ENCODE measurements at regions not wholly inside any gene's neighbourhood (a gene's known extent, or its start where the extent isn't known, plus 50 kb on each side); places are given as distances from the start of the nearest gene placed in this dataset.

DNA sequence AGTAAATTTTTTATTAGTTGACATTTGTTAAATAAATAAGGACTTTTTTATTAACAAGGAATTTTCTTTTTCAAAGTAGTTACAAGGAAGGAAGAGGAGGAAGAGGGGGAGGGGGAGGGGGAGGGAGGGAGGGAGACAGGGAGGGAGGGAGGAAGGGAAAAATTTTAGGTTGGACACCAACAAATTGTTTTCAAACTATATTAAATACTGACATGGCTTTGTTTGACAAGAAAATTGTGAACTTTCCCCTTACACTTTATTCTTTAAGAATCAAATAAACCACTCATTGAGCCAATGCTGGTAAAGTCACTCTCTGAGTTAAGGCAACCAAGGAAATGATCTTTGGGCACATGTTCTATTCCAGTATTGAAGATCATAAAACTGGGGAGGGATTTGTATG lies 115.7 kb upstream of the PPP2R3A start:
- no peaks in the 10 kb centered on the region for H3K27me3 ChIP-seq (ENCODE audit: control insufficient read depth in 1 of 2, insufficient read depth in 2 of 2, low read length in 1 of 2)
- ATAC-seq (ENCODE audit: low FRiP score), result no peak
- no peak overlapping the region for H3K27ac ChIP-seq (ENCODE audit: low read depth in 1 of 2, low read length in 2 of 2)
- H3K36me3 ChIP-seq (ENCODE audit: control insufficient read depth in 1 of 2, insufficient read depth in 2 of 2, low read length in 1 of 2), result no peaks in the 10 kb centered on the region
- H3K9me3 ChIP-seq (ENCODE audit: control insufficient read depth, low read length), result no peaks in the 10 kb centered on the region
- intact Hi-C loops (cut with DNase I), result no loop called here
- no peak for DNase-seq
- no peaks in the 10 kb centered on the region for H3K4me1 ChIP-seq (ENCODE audit: control insufficient read depth in 1 of 2, insufficient read depth in 2 of 2, low read length in 2 of 2)
- H3K4me3 ChIP-seq (ENCODE audit: low read length in 2 of 2), result no peak overlapping the region

DNA sequence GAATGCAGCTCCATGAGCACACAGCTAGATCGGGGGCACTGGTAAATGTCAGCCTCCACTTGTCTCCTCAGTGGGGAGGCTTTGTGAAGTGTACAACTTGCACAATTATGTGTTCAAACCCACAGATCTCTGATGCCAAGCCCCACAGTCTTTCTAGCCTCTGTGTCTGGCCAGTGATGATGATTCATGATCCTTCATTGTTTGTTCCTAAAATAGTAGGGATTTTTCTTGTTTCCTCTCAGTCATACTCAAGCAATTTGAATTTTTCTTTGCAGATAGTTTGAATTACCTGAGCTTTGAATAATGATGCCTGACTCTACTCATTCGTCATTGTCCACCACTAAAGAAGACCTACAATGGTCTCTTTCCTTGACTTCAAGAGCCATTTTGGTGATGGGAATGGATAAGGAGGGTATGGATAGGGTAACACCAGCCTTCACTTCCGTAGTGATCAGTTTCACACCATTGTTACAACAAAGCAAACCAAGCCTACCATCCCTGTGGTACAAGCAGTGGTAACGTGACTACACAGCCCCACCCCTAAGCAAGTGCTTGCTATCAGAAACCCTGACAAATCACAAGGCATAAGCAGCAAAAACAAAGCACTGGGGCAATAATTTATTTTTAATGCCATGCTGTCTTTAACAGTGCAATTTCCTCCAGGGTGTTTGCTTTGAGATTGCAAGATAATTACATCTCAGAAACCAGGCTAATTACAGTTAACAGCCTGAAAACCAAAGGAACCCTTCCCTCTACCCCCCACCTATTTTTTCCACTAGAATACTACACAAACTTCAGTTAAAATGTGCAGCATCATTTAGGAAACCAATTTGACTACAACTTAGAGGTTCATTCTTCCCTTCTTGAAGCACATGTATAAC lies 114.1 kb upstream of the PPP2R3A start:
- ATAC-seq (ENCODE audit: low FRiP score) (no peak), DNase-seq (no peak)
- Histone ChIP-seq H3K27ac (ENCODE audit: low read depth in 1 of 2, low read length in 2 of 2) (no peak overlapping the region), H3K4me3 (ENCODE audit: low read length in 2 of 2) (no peak overlapping the region), H3K9me3 (ENCODE audit: control insufficient read depth, low read length) (no peaks in the 10 kb centered on the region), H3K36me3 (ENCODE audit: control insufficient read depth in 1 of 2, insufficient read depth in 2 of 2, low read length in 1 of 2) (no peaks in the 10 kb centered on the region), H3K27me3 (ENCODE audit: control insufficient read depth in 1 of 2, insufficient read depth in 2 of 2, low read length in 1 of 2) (no peaks in the 10 kb centered on the region), H3K4me1 (ENCODE audit: control insufficient read depth in 1 of 2, insufficient read depth in 2 of 2, low read length in 2 of 2) (no peaks in the 10 kb centered on the region)
- intact Hi-C loops (cut with DNase I), result no loop called here
- WGBS, 2 donors, result 41 to 43% methylated on average over 4 of the region's 4 CpGs

DNA sequence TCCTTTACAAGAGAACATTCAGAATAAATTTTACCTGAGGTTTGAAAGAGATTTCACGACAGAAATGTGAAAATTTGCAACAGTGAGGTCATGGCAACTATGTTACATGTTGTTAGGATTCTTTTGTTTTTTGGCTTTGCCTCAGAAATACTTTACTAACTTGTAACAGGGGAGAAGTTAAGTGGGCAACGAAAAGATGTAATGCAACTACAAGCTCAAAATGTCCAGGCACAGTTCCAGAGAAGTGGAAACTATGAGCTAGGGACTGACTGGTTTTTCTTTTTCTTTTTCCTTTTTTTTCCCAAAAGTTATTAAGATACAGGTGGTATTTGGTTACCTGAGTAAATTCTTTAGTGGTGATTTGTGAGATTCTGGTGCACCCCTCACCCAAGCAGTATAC lies 111.5 kb upstream of the PPP2R3A start:
- DNase-seq, result no peak
- intact Hi-C loops (cut with DNase I), result no loop called here
- 44 to 46% methylated on average over 2 of the region's 2 CpGs for WGBS, 2 donors
- ATAC-seq (ENCODE audit: low FRiP score), result no peak
- H3K36me3 ChIP-seq (ENCODE audit: control insufficient read depth in 1 of 2, insufficient read depth in 2 of 2, low read length in 1 of 2), result no peaks in the 10 kb centered on the region
- H3K4me3 ChIP-seq (ENCODE audit: low read length in 2 of 2), result no peak overlapping the region
- no peaks in the 10 kb centered on the region for H3K27me3 ChIP-seq (ENCODE audit: control insufficient read depth in 1 of 2, insufficient read depth in 2 of 2, low read length in 1 of 2)
- no peaks in the 10 kb centered on the region for H3K4me1 ChIP-seq (ENCODE audit: control insufficient read depth in 1 of 2, insufficient read depth in 2 of 2, low read length in 2 of 2)
- no peak overlapping the region for H3K27ac ChIP-seq (ENCODE audit: low read depth in 1 of 2, low read length in 2 of 2)
- H3K9me3 ChIP-seq (ENCODE audit: control insufficient read depth, low read length), result no peaks in the 10 kb centered on the region

DNA sequence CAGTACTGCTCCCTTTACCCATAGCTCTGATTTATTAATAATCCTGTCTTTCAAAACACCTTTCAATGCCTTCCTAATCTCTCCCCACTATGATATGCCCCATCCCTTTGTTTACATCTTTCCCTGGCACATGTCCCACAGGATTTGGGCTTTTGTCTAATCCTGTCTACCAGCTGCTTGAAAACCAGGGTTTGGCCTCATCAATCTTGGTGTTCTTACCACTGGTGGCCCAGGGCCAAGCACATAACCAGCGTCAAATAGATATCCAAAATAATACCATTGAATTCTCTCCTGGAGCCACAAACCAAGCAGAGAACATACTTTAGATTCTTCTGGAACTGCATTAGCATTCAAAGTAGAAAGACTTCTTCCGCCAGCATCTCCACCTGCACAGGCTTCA lies 104.8 kb upstream of the PPP2R3A start:
- ATAC-seq (ENCODE audit: low FRiP score) (no peak), DNase-seq (no peak)
- intact Hi-C loops (cut with DNase I), result no loop called here
- 51 to 54% methylated on average over 2 of the region's 2 CpGs for WGBS, 2 donors
- H3K27me3 ChIP-seq (ENCODE audit: control insufficient read depth in 1 of 2, insufficient read depth in 2 of 2, low read length in 1 of 2), result peaks cover 0 to 3% of the 10 kb centered on the region in 2 donors
- H3K36me3 ChIP-seq (ENCODE audit: control insufficient read depth in 1 of 2, insufficient read depth in 2 of 2, low read length in 1 of 2), result no peaks in the 10 kb centered on the region
- H3K4me3 ChIP-seq (ENCODE audit: low read length in 2 of 2), result no peak overlapping the region
- H3K4me1 ChIP-seq (ENCODE audit: control insufficient read depth in 1 of 2, insufficient read depth in 2 of 2, low read length in 2 of 2), result no peaks in the 10 kb centered on the region
- no peaks in the 10 kb centered on the region for H3K9me3 ChIP-seq (ENCODE audit: control insufficient read depth, low read length)
- no peak overlapping the region for H3K27ac ChIP-seq (ENCODE audit: low read depth in 1 of 2, low read length in 2 of 2)

DNA sequence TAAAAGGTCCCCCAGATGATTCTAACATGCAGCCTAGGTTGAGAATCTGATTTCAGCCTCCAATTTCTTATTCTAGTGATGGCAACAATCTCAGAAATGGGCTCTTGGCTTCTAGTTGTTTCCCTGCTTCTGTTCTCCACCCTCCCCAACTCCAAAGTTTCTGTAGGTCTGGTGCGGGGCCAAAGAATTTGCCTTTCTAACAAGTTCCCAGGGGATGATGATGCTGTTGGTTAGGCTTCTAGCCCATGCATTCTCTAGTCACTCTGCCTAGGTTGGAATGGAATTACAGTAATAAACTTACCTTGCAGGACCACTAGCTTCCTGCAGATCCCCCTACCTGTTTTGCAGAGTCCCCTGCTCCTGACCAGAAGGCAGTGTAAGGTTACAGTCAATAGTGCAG lies 103.2 kb upstream of the PPP2R3A start:
- no peak overlapping the region for H3K27ac ChIP-seq (ENCODE audit: low read depth in 1 of 2, low read length in 2 of 2)
- H3K27me3 ChIP-seq (ENCODE audit: control insufficient read depth in 1 of 2, insufficient read depth in 2 of 2, low read length in 1 of 2), result peaks cover 0 to 3% of the 10 kb centered on the region in 2 donors
- no peaks in the 10 kb centered on the region for H3K36me3 ChIP-seq (ENCODE audit: control insufficient read depth in 1 of 2, insufficient read depth in 2 of 2, low read length in 1 of 2)
- H3K9me3 ChIP-seq (ENCODE audit: control insufficient read depth, low read length), result no peaks in the 10 kb centered on the region
- ATAC-seq (ENCODE audit: low FRiP score) (no peak), DNase-seq (no peak)
- intact Hi-C loops (cut with DNase I), result no loop called here
- H3K4me3 ChIP-seq (ENCODE audit: low read length in 2 of 2), result no peak overlapping the region
- WGBS, 2 donors, result 63 to 71% methylated on average over 1 of the region's 1 CpG
- no peaks in the 10 kb centered on the region for H3K4me1 ChIP-seq (ENCODE audit: control insufficient read depth in 1 of 2, insufficient read depth in 2 of 2, low read length in 2 of 2)

DNA sequence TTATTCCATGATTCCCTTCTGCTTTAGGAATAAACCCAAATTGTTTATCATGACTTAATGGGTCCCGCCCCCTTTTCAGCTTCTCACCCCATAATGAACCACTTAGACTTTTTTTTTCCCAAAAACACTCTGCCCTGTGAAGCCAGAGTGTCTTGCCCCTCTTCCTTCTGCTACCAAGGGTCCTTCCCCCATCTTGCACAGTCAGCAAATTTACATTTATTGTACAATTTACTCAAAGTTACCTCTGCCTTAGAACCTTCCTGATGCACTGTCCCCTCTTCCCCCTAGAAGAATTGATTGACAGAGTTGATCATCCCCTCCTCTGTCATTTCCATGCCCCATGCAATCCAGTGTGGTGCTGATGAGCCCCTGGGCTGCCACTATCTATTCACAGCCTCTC lies 101.5 kb upstream of the PPP2R3A start:
- Histone ChIP-seq H3K27ac (ENCODE audit: low read depth in 1 of 2, low read length in 2 of 2) (no peak overlapping the region), H3K9me3 (ENCODE audit: control insufficient read depth, low read length) (no peaks in the 10 kb centered on the region), H3K4me1 (ENCODE audit: control insufficient read depth in 1 of 2, insufficient read depth in 2 of 2, low read length in 2 of 2) (no peaks in the 10 kb centered on the region), H3K36me3 (ENCODE audit: control insufficient read depth in 1 of 2, insufficient read depth in 2 of 2, low read length in 1 of 2) (no peaks in the 10 kb centered on the region), H3K27me3 (ENCODE audit: control insufficient read depth in 1 of 2, insufficient read depth in 2 of 2, low read length in 1 of 2) (peaks cover 0 to 3% of the 10 kb centered on the region in 2 donors), H3K4me3 (ENCODE audit: low read length in 2 of 2) (no peak overlapping the region)
- WGBS, 2 donors, result 79 to 86% methylated on average over 1 of the region's 1 CpG
- intact Hi-C loops (cut with DNase I), result no loop called here
- DNase-seq (no peak), ATAC-seq (ENCODE audit: low FRiP score) (no peak)

DNA sequence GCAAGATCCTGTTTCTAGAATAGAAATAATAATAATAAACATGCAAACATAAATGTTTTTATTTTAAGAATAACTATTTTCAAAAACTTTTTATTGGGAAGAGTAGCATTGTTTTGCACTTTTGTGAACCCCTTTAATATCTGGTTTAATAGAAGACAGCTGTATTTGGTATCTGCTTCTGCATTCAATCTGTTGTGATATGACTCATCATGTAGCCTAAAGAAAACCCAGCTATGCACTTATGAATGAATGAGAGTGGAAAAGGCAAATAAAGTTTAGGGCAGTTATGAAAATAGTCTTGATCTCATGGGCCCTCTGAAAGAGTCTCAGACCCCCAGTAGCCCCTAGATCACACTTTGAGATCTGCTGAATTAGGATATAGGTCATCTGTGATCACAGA lies 100.4 kb upstream of the PPP2R3A start:
- no peak overlapping the region for H3K27ac ChIP-seq (ENCODE audit: low read depth in 1 of 2, low read length in 2 of 2)
- intact Hi-C loops (cut with DNase I), result no loop called here
- ATAC-seq (ENCODE audit: low FRiP score), result no peak
- DNase-seq, result no peak
- H3K27me3 ChIP-seq (ENCODE audit: control insufficient read depth in 1 of 2, insufficient read depth in 2 of 2, low read length in 1 of 2), result peaks cover 0 to 3% of the 10 kb centered on the region in 2 donors
- no peaks in the 10 kb centered on the region for H3K9me3 ChIP-seq (ENCODE audit: control insufficient read depth, low read length)
- no peaks in the 10 kb centered on the region for H3K36me3 ChIP-seq (ENCODE audit: control insufficient read depth in 1 of 2, insufficient read depth in 2 of 2, low read length in 1 of 2)
- H3K4me3 ChIP-seq (ENCODE audit: low read length in 2 of 2), result no peak overlapping the region
- H3K4me1 ChIP-seq (ENCODE audit: control insufficient read depth in 1 of 2, insufficient read depth in 2 of 2, low read length in 2 of 2), result no peaks in the 10 kb centered on the region

DNA sequence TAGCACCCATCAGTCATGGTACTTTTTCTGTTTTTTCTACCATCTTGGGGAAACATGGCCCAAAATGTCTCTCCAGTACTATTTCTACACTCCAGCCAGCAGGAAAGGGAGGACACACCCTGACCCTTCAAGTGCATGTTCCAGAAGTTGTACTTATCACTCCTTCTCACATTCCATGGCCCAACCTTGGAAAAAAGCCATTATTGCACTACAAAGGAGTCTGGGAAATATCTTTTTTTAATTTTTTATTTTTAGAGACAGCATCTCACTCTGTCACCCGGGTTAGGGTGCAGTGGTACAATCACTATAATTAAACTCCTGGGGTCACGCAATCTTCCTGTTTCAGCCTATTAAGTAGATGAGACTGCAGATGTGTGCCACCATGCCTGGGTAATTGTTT lies 100.0 kb upstream of the PPP2R3A start:
- DNase-seq (no peak), ATAC-seq (ENCODE audit: low FRiP score) (no peak)
- no peak overlapping the region for H3K4me3 ChIP-seq (ENCODE audit: low read length in 2 of 2)
- H3K27ac ChIP-seq (ENCODE audit: low read depth in 1 of 2, low read length in 2 of 2), result no peak overlapping the region
- WGBS, 2 donors, result 38 to 44% methylated on average over 2 of the region's 2 CpGs
- no peaks in the 10 kb centered on the region for H3K4me1 ChIP-seq (ENCODE audit: control insufficient read depth in 1 of 2, insufficient read depth in 2 of 2, low read length in 2 of 2)
- intact Hi-C loops (cut with DNase I), result no loop called here
- H3K9me3 ChIP-seq (ENCODE audit: control insufficient read depth, low read length), result no peaks in the 10 kb centered on the region
- H3K27me3 ChIP-seq (ENCODE audit: control insufficient read depth in 1 of 2, insufficient read depth in 2 of 2, low read length in 1 of 2), result peaks cover 0 to 3% of the 10 kb centered on the region in 2 donors
- no peaks in the 10 kb centered on the region for H3K36me3 ChIP-seq (ENCODE audit: control insufficient read depth in 1 of 2, insufficient read depth in 2 of 2, low read length in 1 of 2)

DNA sequence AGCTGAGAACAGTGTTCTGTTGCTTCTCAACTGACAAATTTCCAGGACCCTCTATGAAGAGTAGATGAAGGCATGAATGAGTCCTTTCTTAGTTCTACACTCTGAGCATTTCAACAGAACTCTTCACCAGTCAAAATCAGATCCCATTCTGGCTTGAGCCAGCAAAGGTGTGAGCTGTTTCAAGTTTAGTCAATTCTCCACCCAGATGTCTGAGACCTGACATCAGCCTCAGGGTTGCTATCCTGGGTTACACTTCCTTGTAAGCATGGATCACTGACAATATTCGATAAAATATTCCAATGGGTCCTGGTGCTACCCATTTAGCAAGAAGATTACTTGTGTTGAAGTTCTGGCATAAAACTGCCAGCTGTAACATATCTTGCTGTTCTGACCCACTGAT lies 97.6 kb upstream of the PPP2R3A start:
- Histone ChIP-seq H3K4me1 (ENCODE audit: control insufficient read depth in 1 of 2, insufficient read depth in 2 of 2, low read length in 2 of 2) (no peaks in the 10 kb centered on the region), H3K4me3 (ENCODE audit: low read length in 2 of 2) (no peak overlapping the region), H3K27ac (ENCODE audit: low read depth in 1 of 2, low read length in 2 of 2) (no peak overlapping the region), H3K27me3 (ENCODE audit: control insufficient read depth in 1 of 2, insufficient read depth in 2 of 2, low read length in 1 of 2) (no peaks in the 10 kb centered on the region), H3K9me3 (ENCODE audit: control insufficient read depth, low read length) (peaks cover 5% of the 10 kb centered on the region), H3K36me3 (ENCODE audit: control insufficient read depth in 1 of 2, insufficient read depth in 2 of 2, low read length in 1 of 2) (no peaks in the 10 kb centered on the region)
- no peak for DNase-seq
- 88 to 89% methylated on average over 1 of the region's 1 CpG for WGBS, 2 donors
- intact Hi-C loops (cut with DNase I), result no loop called here
- no peak for ATAC-seq (ENCODE audit: low FRiP score)

Measured in aorta (tissue), 5 donors.